GM12872 (cell line): ENCODE measurements at regions not wholly inside any gene's neighbourhood (a gene's known extent, or its start where the extent isn't known, plus 50 kb on each side); places are given as distances from the start of the nearest gene placed in this dataset.

Experiments used
- CTCF ChIP-seq: IDR thresholded peaks from 3 replicates; pipeline ENCODE4 v1.5.1; 2011; ENCODE audit warnings: low read depth, mild to moderate bottlenecking, low read length, moderate library complexity; ENCODE audit not compliant: insufficient read depth

- no peak for TF ChIP-seq CTCF
These were observed 179.4 kb upstream of the AGAP1 start for GRCh38 chr2:235314371-235314930.

- TF ChIP-seq CTCF: no peak
These were observed 174.7 kb upstream of the AGAP1 start for GRCh38 chr2:235319095-235319494.

- TF ChIP-seq CTCF: no peak
These were observed 173.5 kb upstream of the AGAP1 start for GRCh38 chr2:235320326-235320725.

- no peak for TF ChIP-seq CTCF
These were observed 169.5 kb upstream of the AGAP1 start for GRCh38 chr2:235324324-235324723.

- TF ChIP-seq CTCF: no peak
These were observed 168.7 kb upstream of the AGAP1 start for GRCh38 chr2:235325151-235325550.

- TF ChIP-seq CTCF: no peak
These were observed 164.9 kb upstream of the AGAP1 start for GRCh38 chr2:235328991-235329390.

- no peak for TF ChIP-seq CTCF
These were observed 162.9 kb upstream of the AGAP1 start for GRCh38 chr2:235330775-235331451.
